CD4-positive, alpha-beta memory T cell (primary cell): ENCODE measurements at regions not wholly inside any gene's neighbourhood (a gene's known extent, or its start where the extent isn't known, plus 50 kb on each side); places are given as distances from the start of the nearest gene placed in this dataset.

Experiments used
- CTCF ChIA-PET: fragments of 350-600 bp; sonication (Branson Sonifier 250); formaldehyde crosslinking; loops from one replicate; lab custom pipeline; 2021; ENCODE audit warnings: inconsistent platforms; ENCODE audit not compliant: partially characterized antibody; lab: Charles Lee
- POLR2A ChIA-PET: fragments of 350-600 bp; sonication (Branson Sonifier 250); formaldehyde crosslinking; loops from one replicate; lab custom pipeline; 2021; ENCODE audit not compliant: partially characterized antibody; lab: Charles Lee
- DNase-seq, 5 donors: peaks; one replicate each; pipeline versions ENCODE4 v3.0.0 to v3.0.0-alpha.2; 2020 to 2022; ENCODE audit warnings: mixed read lengths in 1 of 5
- H3K27ac ChIP-seq: one replicate; pipeline ENCODE4 v1.7.0; 2013; ENCODE audit warnings: low read depth, low read length
- H3K27me3 ChIP-seq: 2 replicates; pipeline ENCODE4 v1.7.0; 2013; ENCODE audit warnings: mild to moderate bottlenecking, low read length, moderate library complexity; ENCODE audit not compliant: insufficient read depth
- H3K36me3 ChIP-seq: 2 replicates; pipeline ENCODE4 v1.7.0; 2013; ENCODE audit warnings: mild to moderate bottlenecking, low read length, moderate library complexity; ENCODE audit not compliant: insufficient read depth
- H3K4me1 ChIP-seq: 2 replicates; pipeline ENCODE4 v1.7.0; 2013; ENCODE audit warnings: mild to moderate bottlenecking, low read length, moderate library complexity; ENCODE audit not compliant: insufficient read depth
- H3K4me3 ChIP-seq, 2 donors: one replicate each; pipeline ENCODE4 v1.7.0; 2013; ENCODE audit warnings: low read length in 2 of 2, mild to moderate bottlenecking in 1 of 2
- H3K9me3 ChIP-seq, 2 donors: one replicate each; pipeline ENCODE4 v1.7.0; 2013; ENCODE audit warnings: low read length in 2 of 2, control low read depth in 1 of 2; ENCODE audit not compliant: control insufficient read depth in 1 of 2
- H3K27ac Mint-ChIP-seq, 7 donors: one replicate each; pipeline ENCODE4 v1.8.0; 2020 to 2021; ENCODE audit warnings: mixed read lengths in 7 of 7, mild to moderate bottlenecking in 6 of 7, inconsistent platforms in 3 of 7, moderate library complexity in 3 of 7
- H3K27me3 Mint-ChIP-seq, 2 donors: one replicate each; pipeline ENCODE4 v1.8.0; 2020 to 2021; ENCODE audit warnings: mixed read lengths in 2 of 2
- H3K36me3 Mint-ChIP-seq, 2 donors: one replicate each; pipeline ENCODE4 v1.8.0; 2020 to 2021; ENCODE audit warnings: mixed read lengths in 2 of 2, inconsistent platforms in 1 of 2, mild to moderate bottlenecking in 1 of 2
- H3K4me1 Mint-ChIP-seq, 4 donors: one replicate each; pipeline ENCODE4 v1.8.0; 2020 to 2021; ENCODE audit warnings: mixed read lengths in 4 of 4, mild to moderate bottlenecking in 1 of 4
- H3K4me3 Mint-ChIP-seq, 8 donors: one replicate each; pipeline ENCODE4 v1.8.0; 2020 to 2021; ENCODE audit warnings: mixed read lengths in 8 of 8, mild to moderate bottlenecking in 7 of 8, moderate library complexity in 6 of 8, inconsistent platforms in 3 of 8
- H3K9me3 Mint-ChIP-seq, 8 donors: one replicate each; pipeline ENCODE4 v1.8.0; 2020 to 2021; ENCODE audit warnings: mixed read lengths in 8 of 8, mild to moderate bottlenecking in 5 of 8, inconsistent platforms in 3 of 8, moderate library complexity in 1 of 8
- intact Hi-C: fragments of 100-400 bp; cut with micrococcal nuclease; formaldehyde crosslinking; loops from one replicate; pipeline ENCODE4 v1.15.1; 2023

DNA sequence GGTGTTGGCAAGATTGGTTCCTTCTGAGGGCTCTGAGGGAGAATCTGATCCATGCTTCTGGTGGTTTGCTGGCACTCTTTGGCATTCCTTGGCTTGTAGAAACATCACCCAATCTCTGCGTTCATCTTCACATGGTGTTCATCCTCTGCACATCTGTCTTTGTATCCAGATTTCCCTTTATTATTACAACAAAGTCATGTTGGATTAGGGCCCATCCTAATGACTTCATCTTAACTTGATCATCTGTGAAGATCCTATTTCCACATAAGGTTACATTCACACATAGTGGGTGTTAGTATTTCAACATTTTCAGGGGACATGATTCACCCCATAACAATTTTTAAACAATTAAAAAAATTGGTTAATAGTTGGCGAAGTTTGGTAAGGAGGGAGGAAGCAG, 177.4 kb upstream of the CWC22 start:
- H3K9me3 Mint-ChIP-seq = no peaks in the 10 kb centered on the region
- H3K27ac ChIP-seq = no peak overlapping the region
- H3K27me3 ChIP-seq = no peaks in the 10 kb centered on the region
- H3K36me3 ChIP-seq = no peaks in the 10 kb centered on the region
- H3K4me3 Mint-ChIP-seq = no peak overlapping the region
- no peaks in the 10 kb centered on the region for H3K4me1 ChIP-seq
- no peaks in the 10 kb centered on the region for H3K27me3 Mint-ChIP-seq
- no peaks in the 10 kb centered on the region for H3K4me1 Mint-ChIP-seq
- ChIA-PET CTCF (no interaction called here), POLR2A (no interaction called here)
- H3K9me3 ChIP-seq = no peaks in the 10 kb centered on the region
- H3K27ac Mint-ChIP-seq = no peak overlapping the region
- H3K36me3 Mint-ChIP-seq = no peaks in the 10 kb centered on the region
- no peak for DNase-seq
- no peak overlapping the region for H3K4me3 ChIP-seq
- intact Hi-C loops = no loop called here

DNA sequence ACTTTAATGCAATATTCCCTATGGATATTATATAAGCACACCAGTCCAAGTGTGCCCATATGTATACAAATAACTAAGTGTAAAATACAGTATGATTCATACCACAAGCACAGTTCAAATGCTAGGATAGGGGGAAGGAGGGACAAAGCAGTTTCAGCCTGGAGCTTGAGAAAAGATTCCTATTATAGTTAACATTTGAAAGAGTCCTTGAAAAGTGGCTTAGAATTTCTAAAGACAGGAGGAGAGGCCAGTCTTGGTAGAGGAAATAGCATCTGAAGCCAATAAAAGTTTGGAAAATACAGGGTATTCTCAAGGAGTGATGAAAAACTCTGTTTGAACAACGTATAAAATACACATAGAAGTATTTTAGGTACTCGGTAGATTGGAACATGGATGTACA, 173.4 kb upstream of the CWC22 start:
- intact Hi-C loops = no loop called here

DNA sequence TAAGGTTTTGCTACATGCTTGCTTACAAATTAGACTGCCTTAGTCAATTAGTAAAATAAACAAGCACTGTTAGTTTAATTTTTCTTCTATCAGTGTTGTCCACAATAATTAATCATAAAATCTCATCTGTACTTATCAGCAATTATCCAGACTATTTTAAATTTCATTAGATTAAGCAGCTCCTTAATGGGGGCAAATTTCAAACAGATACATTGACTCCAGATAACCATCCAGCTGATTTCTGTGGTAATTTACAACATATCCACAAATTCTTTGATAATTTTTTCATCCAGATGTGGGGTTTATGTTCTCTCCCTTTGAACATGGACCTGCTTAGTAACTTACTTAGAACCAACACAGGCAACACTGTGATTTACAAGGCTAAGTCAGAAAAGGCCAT, 170.4 kb upstream of the CWC22 start:
- H3K27me3 Mint-ChIP-seq = no peaks in the 10 kb centered on the region
- no peaks in the 10 kb centered on the region for H3K27me3 ChIP-seq
- no peaks in the 10 kb centered on the region for H3K4me1 ChIP-seq
- no peak overlapping the region for H3K4me3 Mint-ChIP-seq
- intact Hi-C loops = no loop called here
- no peak overlapping the region for H3K4me3 ChIP-seq
- no peak for DNase-seq
- H3K27ac ChIP-seq = no peak overlapping the region
- H3K4me1 Mint-ChIP-seq = no peaks in the 10 kb centered on the region
- no peaks in the 10 kb centered on the region for H3K36me3 ChIP-seq
- ChIA-PET CTCF (no interaction called here), POLR2A (no interaction called here)
- H3K27ac Mint-ChIP-seq = no peak overlapping the region
- no peaks in the 10 kb centered on the region for H3K9me3 ChIP-seq
- H3K9me3 Mint-ChIP-seq = no peaks in the 10 kb centered on the region
- H3K36me3 Mint-ChIP-seq = no peaks in the 10 kb centered on the region

More for the DNA sequence above, 173.4 kb upstream of the CWC22 start:
- no peaks in the 10 kb centered on the region for H3K36me3 Mint-ChIP-seq
- no peaks in the 10 kb centered on the region for H3K27me3 Mint-ChIP-seq
- DNase-seq = no peak
- H3K36me3 ChIP-seq = no peaks in the 10 kb centered on the region
- no peaks in the 10 kb centered on the region for H3K9me3 ChIP-seq
- H3K4me3 Mint-ChIP-seq = no peak overlapping the region
- H3K4me1 Mint-ChIP-seq = no peaks in the 10 kb centered on the region
- no peak overlapping the region for H3K27ac Mint-ChIP-seq
- H3K9me3 Mint-ChIP-seq = no peaks in the 10 kb centered on the region
- no peaks in the 10 kb centered on the region for H3K4me1 ChIP-seq
- no peak overlapping the region for H3K4me3 ChIP-seq
- POLR2A ChIA-PET = no interaction called here
- no peak overlapping the region for H3K27ac ChIP-seq
- no peaks in the 10 kb centered on the region for H3K27me3 ChIP-seq
- CTCF ChIA-PET = no interaction called here

DNA sequence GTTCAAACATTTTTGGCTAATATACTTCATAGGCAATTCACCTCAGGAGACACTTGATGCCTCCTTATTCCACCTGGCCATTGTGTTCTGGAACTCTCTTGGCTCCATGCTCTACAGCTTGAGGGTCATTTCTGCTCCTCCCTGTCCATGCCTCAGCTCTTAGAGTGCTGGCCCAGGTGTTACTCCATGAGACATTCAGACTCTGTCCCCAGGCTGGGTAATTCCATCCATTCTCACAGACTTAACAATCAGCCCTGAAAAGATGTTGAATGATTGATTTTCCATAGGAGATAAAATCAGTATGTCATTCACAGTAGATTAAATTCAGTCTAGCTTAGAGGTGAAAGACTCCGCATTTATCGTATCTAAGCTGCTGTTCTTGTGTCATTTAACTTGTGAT, 168.6 kb upstream of the CWC22 start:
- Histone ChIP-seq H3K9me3 (no peaks in the 10 kb centered on the region), H3K4me3 (no peak overlapping the region), H3K27me3 (no peaks in the 10 kb centered on the region), H3K27ac (no peak overlapping the region), H3K4me1 (no peaks in the 10 kb centered on the region), H3K36me3 (no peaks in the 10 kb centered on the region)
- Mint-ChIP-seq H3K36me3 (no peaks in the 10 kb centered on the region), H3K4me1 (no peaks in the 10 kb centered on the region), H3K4me3 (no peak overlapping the region), H3K9me3 (no peaks in the 10 kb centered on the region), H3K27me3 (no peaks in the 10 kb centered on the region), H3K27ac (no peak overlapping the region)
- intact Hi-C loops = no loop called here
- DNase-seq = no peak
- ChIA-PET POLR2A (no interaction called here), CTCF (no interaction called here)

DNA sequence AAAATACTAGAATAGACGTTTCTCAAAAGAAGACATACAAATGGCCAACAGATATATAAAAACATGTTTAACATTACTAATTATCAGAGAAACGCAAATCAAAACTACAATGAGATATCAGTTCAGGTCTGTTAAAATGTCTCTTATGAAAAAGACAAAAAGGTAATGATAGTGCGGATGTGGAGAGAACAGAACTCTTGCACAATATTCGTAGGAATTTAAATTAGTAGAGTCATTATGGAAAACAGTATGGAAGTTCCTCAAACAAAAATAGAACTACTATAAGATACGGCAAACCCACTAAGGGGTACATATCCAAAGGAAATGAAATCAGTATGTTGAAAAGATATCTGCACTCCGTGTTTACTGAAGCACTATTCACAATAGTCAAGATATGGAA, 167.5 kb upstream of the CWC22 start:
- no peaks in the 10 kb centered on the region for H3K4me1 Mint-ChIP-seq
- no peak overlapping the region for H3K27ac Mint-ChIP-seq
- intact Hi-C loops = no loop called here
- Histone ChIP-seq H3K9me3 (no peaks in the 10 kb centered on the region), H3K4me1 (no peaks in the 10 kb centered on the region), H3K36me3 (no peaks in the 10 kb centered on the region), H3K27ac (no peak overlapping the region), H3K27me3 (no peaks in the 10 kb centered on the region), H3K4me3 (no peak overlapping the region)
- no peaks in the 10 kb centered on the region for H3K36me3 Mint-ChIP-seq
- no peak for DNase-seq
- peaks cover 0 to 1% of the 10 kb centered on the region in 2 donors for H3K27me3 Mint-ChIP-seq
- ChIA-PET CTCF (no interaction called here), POLR2A (no interaction called here)
- peaks cover 0 to 9% (median 8%) of the 10 kb centered on the region in 8 donors for H3K9me3 Mint-ChIP-seq
- H3K4me3 Mint-ChIP-seq = no peak overlapping the region

DNA sequence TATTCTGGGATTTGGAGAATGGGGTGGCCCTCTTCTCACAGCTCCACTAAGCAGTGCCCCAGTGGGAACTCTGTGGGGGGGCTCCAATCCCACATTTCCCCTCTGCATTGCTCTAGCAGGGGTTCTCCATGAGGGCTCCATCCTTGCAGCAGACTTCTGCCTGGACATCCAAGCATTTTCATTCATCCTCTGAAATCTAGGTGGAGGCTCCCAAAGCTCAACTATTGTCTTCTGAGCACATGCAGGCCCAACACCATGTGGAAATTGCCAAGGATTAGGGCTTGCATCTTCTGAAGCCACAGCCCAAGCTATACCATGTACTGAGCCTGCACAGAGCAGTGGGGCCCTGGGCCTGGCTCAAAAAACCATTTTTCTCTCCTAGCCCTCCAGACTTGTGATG, 162.4 kb upstream of the CWC22 start:
- ChIA-PET CTCF (no interaction called here), POLR2A (no interaction called here)
- no peak overlapping the region for H3K27ac Mint-ChIP-seq
- Histone ChIP-seq H3K27me3 (no peaks in the 10 kb centered on the region), H3K36me3 (no peaks in the 10 kb centered on the region), H3K27ac (no peak overlapping the region), H3K9me3 (peaks cover 0 to 4% of the 10 kb centered on the region in 2 donors), H3K4me3 (no peak overlapping the region), H3K4me1 (no peaks in the 10 kb centered on the region)
- H3K4me1 Mint-ChIP-seq = no peaks in the 10 kb centered on the region
- no peak for DNase-seq
- H3K27me3 Mint-ChIP-seq = peaks cover 2 to 5% of the 10 kb centered on the region in 2 donors
- peaks cover 3 to 21% (median 18%) of the 10 kb centered on the region in 8 donors for H3K9me3 Mint-ChIP-seq
- H3K4me3 Mint-ChIP-seq = no peak overlapping the region
- H3K36me3 Mint-ChIP-seq = no peaks in the 10 kb centered on the region
- intact Hi-C loops = no loop called here

DNA sequence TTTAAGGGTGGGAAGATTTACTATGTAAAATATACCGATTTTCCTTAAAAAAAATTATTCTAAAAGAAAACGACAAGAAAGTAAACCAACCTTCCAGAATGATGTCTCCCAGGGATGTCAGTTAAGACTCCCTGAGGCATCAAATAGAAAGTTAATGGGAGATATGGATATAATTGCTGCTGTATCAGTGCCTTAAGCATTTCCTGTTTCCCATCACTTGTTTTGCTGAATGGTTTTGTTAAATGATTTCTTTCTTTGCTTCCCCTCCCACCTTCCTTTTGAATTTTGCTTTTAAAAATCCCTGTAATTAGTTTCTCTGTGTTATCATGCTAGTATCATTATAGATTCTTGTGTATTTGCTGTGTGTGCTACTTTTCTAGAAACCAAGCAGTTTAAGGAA, 154.3 kb upstream of the CWC22 start:
- H3K4me3 Mint-ChIP-seq = no peak overlapping the region
- Histone ChIP-seq H3K27ac (no peak overlapping the region), H3K36me3 (no peaks in the 10 kb centered on the region), H3K9me3 (no peaks in the 10 kb centered on the region), H3K4me1 (no peaks in the 10 kb centered on the region), H3K4me3 (no peak overlapping the region), H3K27me3 (no peaks in the 10 kb centered on the region)
- H3K9me3 Mint-ChIP-seq = no peaks in the 10 kb centered on the region
- no peak for DNase-seq
- ChIA-PET CTCF (no interaction called here), POLR2A (no interaction called here)
- intact Hi-C loops = no loop called here
- H3K4me1 Mint-ChIP-seq = no peaks in the 10 kb centered on the region
- peaks cover 2% of the 10 kb centered on the region in 2 donors for H3K27me3 Mint-ChIP-seq
- H3K27ac Mint-ChIP-seq = no peak overlapping the region
- H3K36me3 Mint-ChIP-seq = no peaks in the 10 kb centered on the region

DNA sequence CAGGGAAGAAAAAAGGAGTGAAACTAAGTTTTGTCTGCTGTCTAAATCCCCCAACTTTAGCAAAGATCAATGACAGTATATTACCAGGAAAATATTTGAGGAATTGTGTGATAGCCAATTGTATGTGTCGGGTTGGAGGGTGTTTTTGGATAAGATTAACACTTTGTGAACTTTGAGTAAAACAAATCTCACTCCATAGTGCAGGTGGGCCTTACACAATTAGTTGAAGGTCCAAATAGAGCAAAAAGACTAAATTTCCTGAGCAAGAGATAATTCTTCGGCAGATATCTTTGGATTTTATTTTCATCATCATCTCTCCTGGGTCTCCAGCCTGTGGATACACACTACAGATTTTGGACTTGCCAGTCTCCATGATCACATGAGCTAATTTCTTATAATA, 152.8 kb upstream of the CWC22 start:
- Histone ChIP-seq H3K36me3 (no peaks in the 10 kb centered on the region), H3K27me3 (no peaks in the 10 kb centered on the region), H3K4me1 (no peaks in the 10 kb centered on the region), H3K27ac (no peak overlapping the region), H3K9me3 (no peaks in the 10 kb centered on the region), H3K4me3 (no peak overlapping the region)
- H3K4me1 Mint-ChIP-seq = no peaks in the 10 kb centered on the region
- no peaks in the 10 kb centered on the region for H3K9me3 Mint-ChIP-seq
- no peak overlapping the region for H3K27ac Mint-ChIP-seq
- H3K36me3 Mint-ChIP-seq = no peaks in the 10 kb centered on the region
- H3K27me3 Mint-ChIP-seq = peaks cover 1 to 2% of the 10 kb centered on the region in 2 donors
- ChIA-PET CTCF (no interaction called here), POLR2A (no interaction called here)
- no peak overlapping the region for H3K4me3 Mint-ChIP-seq
- intact Hi-C loops = no loop called here
- no peak for DNase-seq
